Adrenal gland (tissue), 5 donors: ENCODE measurements at regions not wholly inside any gene's neighbourhood (a gene's known extent, or its start where the extent isn't known, plus 50 kb on each side); places are given as distances from the start of the nearest gene placed in this dataset.

Experiments
- CTCF ChIP-seq, 6 experiments: fragments of 450-650 bp in 4 of 6; fragments of 200-600 bp in 2 of 6; sonication (generic) in 1 of 6; IDR thresholded peaks; 1 replicate in 5 of 6; 2 replicates in 1 of 6; pipeline versions ENCODE4 v1.5.1 to v1.8.0; 2016 to 2021; ENCODE audit warnings: antibody characterized with exemption in 6 of 6, mild to moderate bottlenecking in 2 of 6, moderate library complexity in 1 of 6
- POLR2A ChIP-seq, 2 donors: fragments of 450-650 bp; IDR thresholded peaks; one replicate each; pipeline ENCODE4 v1.6.1; 2017; ENCODE audit warnings: antibody characterized with exemption in 2 of 2, mild to moderate bottlenecking in 2 of 2, moderate library complexity in 1 of 2
- donor health status: DM: no; HTN: no; CAD: no.

- TF ChIP-seq CTCF (IDR thresholded peaks at IDR 0.05) (no peak), POLR2A (IDR thresholded peaks at IDR 0.05) (no peak)
Observed at GRCh38 chr2:107008843-107009242, 122.9 kb upstream of the ST6GAL2 start.
